ENCODE measurements at regions not wholly inside any gene's neighbourhood (a gene's known extent, or its start where the extent isn't known, plus 50 kb on each side); places are given as distances from the start of the nearest gene placed in this dataset.
"Not testable (repeated sequence)": the region's sequence is repeated elsewhere in the genome, so short reads cannot be mapped to it uniquely, and the experiment has no call there.

GRCh38 chr3:150327678-150328653 lies 80.1 kb upstream of the TSC22D2 start:
- DNase-seq, result no peak

- DNase-seq, result no peak
Measured at GRCh38 chr3:150324788-150325187, 83.3 kb upstream of the TSC22D2 start.

- no peak for DNase-seq
Measured at GRCh38 chr3:150324245-150324644, 83.9 kb upstream of the TSC22D2 start.

GRCh38 chr3:150323770-150324169 lies 84.3 kb upstream of the TSC22D2 start:
- no peak for DNase-seq

GRCh38 chr3:150323091-150323490 lies 85.0 kb upstream of the TSC22D2 start:
- not testable (repeated sequence) for DNase-seq

- DNase-seq, result not testable (repeated sequence)
Measured at GRCh38 chr3:150320971-150321370, 87.1 kb upstream of the TSC22D2 start.

GRCh38 chr3:150319900-150320299 lies 88.2 kb upstream of the TSC22D2 start:
- DNase-seq, result no peak

GRCh38 chr3:150317469-150317868 lies 90.6 kb upstream of the TSC22D2 start:
- DNase-seq, result no peak

- no peak for DNase-seq
Measured at GRCh38 chr3:150315721-150316120, 92.4 kb upstream of the TSC22D2 start.

GRCh38 chr3:150314248-150315004 lies 93.7 kb upstream of the TSC22D2 start:
- DNase-seq, result no peak

GRCh38 chr3:150312018-150312657 lies 96.0 kb upstream of the TSC22D2 start:
- DNase-seq, result no peak

GRCh38 chr3:150311156-150311555 lies 96.9 kb upstream of the TSC22D2 start:
- DNase-seq, result no peak

GRCh38 chr3:150309557-150309956 lies 98.5 kb upstream of the TSC22D2 start:
- DNase-seq, result no peak

GRCh38 chr3:150309257-150309542 lies 98.9 kb upstream of the TSC22D2 start:
- DNase-seq, result no peak

GRCh38 chr3:150308481-150309256 lies 99.4 kb upstream of the TSC22D2 start:
- no peak for DNase-seq

- no peak for DNase-seq
Measured at GRCh38 chr3:150308037-150308319, 100.1 kb upstream of the TSC22D2 start.

- no peak for DNase-seq
Measured at GRCh38 chr3:150307311-150308036, 100.6 kb upstream of the TSC22D2 start.

- no peak for DNase-seq
Measured at GRCh38 chr3:150306906-150307305, 101.2 kb upstream of the TSC22D2 start.

- DNase-seq, result no peak
Measured at GRCh38 chr3:150306083-150306482, 102.0 kb upstream of the TSC22D2 start.

- no peak for DNase-seq
Measured at GRCh38 chr3:150303768-150304167, 104.3 kb upstream of the TSC22D2 start.

GRCh38 chr3:150302246-150302645 lies 105.9 kb upstream of the TSC22D2 start:
- no peak for DNase-seq

GRCh38 chr3:150300852-150301517 lies 107.1 kb upstream of the TSC22D2 start:
- no peak for DNase-seq

All from CD4-positive, alpha-beta T cell treated with Interferon alpha-2 for 1 hour (primary cell).